IMR-90 (cell line): ENCODE measurements at regions not wholly inside any gene's neighbourhood (a gene's known extent, or its start where the extent isn't known, plus 50 kb on each side); places are given as distances from the start of the nearest gene placed in this dataset.

Source experiments
- ATAC-seq: fragments of 200-7000 bp; cut with Tn5 transposase; 2 replicates; pipeline ENCODE4 v1.9.1; 2020; ENCODE audit warnings: low read depth, mild to moderate bottlenecking, moderate library complexity
- BruUV-seq: library from RNA; stranded (reverse); fragments of 400-500 nt; replicated peaks from 2 replicates; lab custom pipeline; 2021; lab: Mats Ljungman, UMichigan
- CTCF ChIA-PET: fragments of 300-600 bp; formaldehyde crosslinking; extraction: SDS; loops from one replicate; lab custom pipeline; 2021; ENCODE audit warnings: antibody characterized with exemption; lab: Yijun Ruan, JAX
- POLR2A ChIA-PET: fragments of 300-600 bp; sonication (Branson Sonifier 250); formaldehyde crosslinking; loops from one replicate; lab custom pipeline; 2022; ENCODE audit warnings: antibody characterized with exemption; ENCODE audit not compliant: unreplicated experiment; lab: Charles Lee
- DNase-seq: peaks from one replicate; pipeline ENCODE4 v3.0.0; 2013
- H2AFZ ChIP-seq: replicated peaks from 2 replicates; pipeline ENCODE3; 2013; ENCODE audit warnings: low read length, mild to moderate bottlenecking; ENCODE audit not compliant: poor library complexity
- H2AK5ac ChIP-seq: 2 replicates; pipeline ENCODE4 v1.6.1; 2013; ENCODE audit warnings: low read depth, low read length, inconsistent platforms
- H2AK9ac ChIP-seq: replicated peaks from 2 replicates; pipeline ENCODE3; 2013; ENCODE audit warnings: mild to moderate bottlenecking, low read depth, low read length, moderate library complexity; ENCODE audit not compliant: poor library complexity
- H2BK120ac ChIP-seq: 2 replicates; pipeline ENCODE4 v1.6.1; 2013; ENCODE audit warnings: low read depth, low read length, inconsistent platforms
- H2BK15ac ChIP-seq: 3 replicates; pipeline ENCODE4 v1.6.1; 2013; ENCODE audit warnings: low read depth, low read length, inconsistent platforms
- H2BK20ac ChIP-seq: 2 replicates; pipeline ENCODE4 v1.6.1; 2013; ENCODE audit warnings: low read depth, mild to moderate bottlenecking, inconsistent platforms, low read length, moderate library complexity
- H2BK5ac ChIP-seq: 2 replicates; pipeline ENCODE4 v1.6.1; 2013; ENCODE audit warnings: mild to moderate bottlenecking, low read depth, low read length, inconsistent platforms; ENCODE audit not compliant: poor library complexity, severe bottlenecking
- H3K14ac ChIP-seq: replicated peaks from 2 replicates; pipeline ENCODE4 v1.6.1; 2013; ENCODE audit warnings: low read depth, low read length, inconsistent platforms
- H3K18ac ChIP-seq: 2 replicates; pipeline ENCODE4 v1.6.1; 2013; ENCODE audit warnings: low read depth, low read length, control low read depth
- H3K23ac ChIP-seq: 2 replicates; pipeline ENCODE4 v1.6.1; 2013; ENCODE audit warnings: low read depth, low read length, inconsistent platforms
- H3K27ac ChIP-seq: 2 replicates; pipeline ENCODE4 v1.5.1; 2013; ENCODE audit warnings: mild to moderate bottlenecking, control low read depth, low read length; ENCODE audit not compliant: insufficient read depth
- H3K27me3 ChIP-seq: 2 replicates; pipeline ENCODE4 v1.6.1; 2013; ENCODE audit warnings: low read length; ENCODE audit not compliant: control insufficient read depth, insufficient read depth
- H3K36me3 ChIP-seq: 2 replicates; pipeline ENCODE4 v1.6.1; 2013; ENCODE audit warnings: low read length, mixed read lengths; ENCODE audit not compliant: control insufficient read depth, insufficient read depth
- H3K4ac ChIP-seq: 2 replicates; pipeline ENCODE4 v1.6.1; 2013; ENCODE audit warnings: low read depth, low read length, inconsistent platforms
- H3K4me1 ChIP-seq: 2 replicates; pipeline ENCODE4 v1.6.1; 2013; ENCODE audit warnings: low read length, mixed read lengths; ENCODE audit not compliant: control insufficient read depth, insufficient read depth
- H3K4me2 ChIP-seq: 2 replicates; pipeline ENCODE4 v1.6.1; 2013; ENCODE audit warnings: low read depth, mild to moderate bottlenecking, control low read depth, low read length, moderate library complexity
- H3K4me3 ChIP-seq: 2 replicates; pipeline ENCODE4 v1.5.1; 2013; ENCODE audit warnings: low read depth, mild to moderate bottlenecking, control low read depth, low read length, moderate library complexity; ENCODE audit not compliant: insufficient read depth
- H3K56ac ChIP-seq: 2 replicates; pipeline ENCODE4 v1.6.1; 2013; ENCODE audit warnings: low read length, inconsistent platforms; ENCODE audit not compliant: insufficient read depth; ENCODE audit errors: extremely low read depth
- H3K79me1 ChIP-seq, 2 experiments: 2 replicates each; pipeline ENCODE4 v1.6.1; 2013; ENCODE audit warnings: low read length in 2 of 2, inconsistent platforms in 1 of 2, low read depth in 1 of 2
- H3K9ac ChIP-seq: 2 replicates; pipeline ENCODE4 v1.6.1; 2013; ENCODE audit warnings: low read depth, low read length, control low read depth
- H3K9me1 ChIP-seq: 2 replicates; pipeline ENCODE4 v1.6.1; 2013; ENCODE audit warnings: low read length, inconsistent platforms; ENCODE audit not compliant: insufficient read depth
- H3K9me3 ChIP-seq: 2 replicates; pipeline ENCODE4 v1.6.1; 2013; ENCODE audit warnings: low read length; ENCODE audit not compliant: control insufficient read depth, insufficient read depth
- H4K20me1 ChIP-seq: 2 replicates; pipeline ENCODE4 v1.6.1; 2013; ENCODE audit warnings: low read length, inconsistent platforms; ENCODE audit not compliant: insufficient read depth
- H4K5ac ChIP-seq: 2 replicates; pipeline ENCODE4 v1.6.1; 2013; ENCODE audit warnings: mild to moderate bottlenecking, low read depth, low read length, control low read depth
- H4K8ac ChIP-seq, 2 experiments: 2 replicates each; pipeline ENCODE4 v1.6.1; 2013; ENCODE audit warnings: low read depth in 2 of 2, low read length in 2 of 2, control low read depth in 1 of 2, inconsistent platforms in 1 of 2
- H4K91ac ChIP-seq: 2 replicates; pipeline ENCODE4 v1.6.1; 2013; ENCODE audit warnings: low read depth, low read length, inconsistent platforms; ENCODE audit not compliant: insufficient read depth
- CEBPB ChIP-seq: IDR thresholded peaks from 2 replicates; pipeline ENCODE4 v1.6.1; 2012; ENCODE audit warnings: low read depth, low read length, improper control_type of control experiment
- CHD1 ChIP-seq: IDR thresholded peaks from 2 replicates; pipeline ENCODE4 v1.6.1; 2012; ENCODE audit warnings: low read depth, low read length, improper control_type of control experiment
- FOS ChIP-seq: fragments of 150-350 bp; IDR thresholded peaks from 2 replicates; pipeline ENCODE4 v1.6.1; 2016; ENCODE audit warnings: low read depth, low read length
- MAFK ChIP-seq: IDR thresholded peaks from 2 replicates; pipeline ENCODE4 v1.6.1; 2012; ENCODE audit warnings: low read depth, low read length, improper control_type of control experiment
- RAD21 ChIP-seq: IDR thresholded peaks from 2 replicates; pipeline ENCODE4 v1.6.1; 2012; ENCODE audit warnings: low read length, improper control_type of control experiment
- RFX5 ChIP-seq: IDR thresholded peaks from 2 replicates; pipeline ENCODE4 v1.8.0; 2012; ENCODE audit warnings: low read depth, mild to moderate bottlenecking, low read length, moderate library complexity
- WGBS, 2 experiments: methylation state at CpG; one replicate each; pipeline versions ENCODE4 v1.1.5 to v1.1.7; 2013; ENCODE audit warnings: missing lambda C conversion rate in 2 of 2; ENCODE audit not compliant: insufficient read length in 1 of 2; ENCODE audit errors: extremely low coverage in 2 of 2; 5-methylcytosine and 5-hydroxymethylcytosine counted together
- dilution Hi-C: fragments of 300-500 bp; cut with HindIII; formaldehyde crosslinking; loops from one replicate; pipeline ENCODE4 v1.14.3; 2018; ENCODE audit warnings: low sequenced_read_pairs; ENCODE audit not compliant: unreplicated experiment
- in situ Hi-C: fragments of 300-500 bp; cut with MboI; formaldehyde crosslinking; loops from 3 replicates; pipeline ENCODE4 v1.14.3; 2019; ENCODE audit warnings: low sequenced_read_pairs, inconsistent platforms, mixed read lengths
- intact Hi-C: fragments of 100-400 bp; cut with micrococcal nuclease; formaldehyde crosslinking; loops from 2 replicates; pipeline ENCODE4 v1.10.0; 2022
- TF ChIP-seq, protein P1 (sequence below): fragments of 150-350 bp; IDR thresholded peaks from 2 replicates; pipeline ENCODE4 v1.6.1; 2017; ENCODE audit warnings: mild to moderate bottlenecking, antibody characterized with exemption, low read length, low read depth

DNA sequence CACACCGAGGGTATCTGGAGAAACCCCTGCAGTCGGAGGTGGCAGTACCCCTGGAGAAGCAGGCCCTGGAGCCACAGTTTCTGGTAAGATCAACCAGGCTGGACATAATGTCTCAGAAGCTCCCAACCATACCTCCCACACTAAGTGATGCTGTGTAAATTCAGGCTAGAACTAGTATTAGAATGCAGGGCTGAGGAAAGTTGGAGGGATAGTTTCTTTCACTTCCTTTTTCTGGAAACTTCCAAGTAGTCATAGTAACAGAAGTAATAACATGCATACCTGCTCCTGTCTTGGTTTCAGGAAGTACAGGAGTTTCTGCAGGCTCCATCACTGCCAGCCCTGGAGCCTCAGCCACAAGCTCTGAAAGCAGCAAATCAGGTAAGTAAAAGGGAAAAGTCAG, 228.1 kb upstream of the CNTN1 start:
- Histone ChIP-seq H2AFZ (no peak overlapping the region), H4K5ac (no peak overlapping the region), H3K4me1 (no peaks in the 10 kb centered on the region), H3K56ac (no peak overlapping the region), H3K79me1 (no peaks in the 10 kb centered on the region), H3K4me2 (no peak overlapping the region), H3K4ac (no peak overlapping the region), H2BK5ac (no peak overlapping the region), H2AK5ac (no peak overlapping the region), H3K27ac (no peak overlapping the region), H3K36me3 (no peaks in the 10 kb centered on the region), H3K27me3 (no peaks in the 10 kb centered on the region), H4K8ac (no peak overlapping the region), H3K9me1 (no peaks in the 10 kb centered on the region), H3K23ac (no peak overlapping the region), H2AK9ac (no peak overlapping the region), H2BK15ac (no peak overlapping the region), H3K14ac (no peak overlapping the region), H3K9ac (no peak overlapping the region), H3K9me3 (no peaks in the 10 kb centered on the region), H2BK20ac (no peak overlapping the region), H4K91ac (no peak overlapping the region), H3K18ac (no peak overlapping the region), H3K4me3 (no peak overlapping the region), H4K20me1 (no peaks in the 10 kb centered on the region), H2BK120ac (no peak overlapping the region)
- dilution Hi-C loops (no loop called here), intact Hi-C loops (no loop called here), in situ Hi-C loops (no loop called here)
- ATAC-seq (no peak), DNase-seq (no peak)
- CTCF ChIA-PET, result no interaction called here
- no TSS peak for BruUV-seq
- WGBS, 2 experiments, result no CpG with 5 or more reads among the region's 2 CpGs
- POLR2A ChIA-PET, result no interaction called here
- TF ChIP-seq CEBPB, result no peak
- TF ChIP-seq, protein P1, sequence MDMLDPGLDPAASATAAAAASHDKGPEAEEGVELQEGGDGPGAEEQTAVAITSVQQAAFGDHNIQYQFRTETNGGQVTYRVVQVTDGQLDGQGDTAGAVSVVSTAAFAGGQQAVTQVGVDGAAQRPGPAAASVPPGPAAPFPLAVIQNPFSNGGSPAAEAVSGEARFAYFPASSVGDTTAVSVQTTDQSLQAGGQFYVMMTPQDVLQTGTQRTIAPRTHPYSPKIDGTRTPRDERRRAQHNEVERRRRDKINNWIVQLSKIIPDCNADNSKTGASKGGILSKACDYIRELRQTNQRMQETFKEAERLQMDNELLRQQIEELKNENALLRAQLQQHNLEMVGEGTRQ, result no peak
- TF ChIP-seq RAD21, result no peak
- TF ChIP-seq FOS, result no peak
- TF ChIP-seq RFX5, result no peak
- TF ChIP-seq MAFK, result no peak
- TF ChIP-seq CHD1, result no peak
